HG02973 (cell line): ENCODE measurements at regions not wholly inside any gene's neighbourhood (a gene's known extent, or its start where the extent isn't known, plus 50 kb on each side); places are given as distances from the start of the nearest gene placed in this dataset.

Experiments
- ATAC-seq: cut with Tn5 transposase; IDR thresholded peaks from one replicate; pipeline ENCODE4 v1.9.1; 2021; ENCODE audit warnings: moderate library complexity; ENCODE audit not compliant: unreplicated experiment

DNA sequence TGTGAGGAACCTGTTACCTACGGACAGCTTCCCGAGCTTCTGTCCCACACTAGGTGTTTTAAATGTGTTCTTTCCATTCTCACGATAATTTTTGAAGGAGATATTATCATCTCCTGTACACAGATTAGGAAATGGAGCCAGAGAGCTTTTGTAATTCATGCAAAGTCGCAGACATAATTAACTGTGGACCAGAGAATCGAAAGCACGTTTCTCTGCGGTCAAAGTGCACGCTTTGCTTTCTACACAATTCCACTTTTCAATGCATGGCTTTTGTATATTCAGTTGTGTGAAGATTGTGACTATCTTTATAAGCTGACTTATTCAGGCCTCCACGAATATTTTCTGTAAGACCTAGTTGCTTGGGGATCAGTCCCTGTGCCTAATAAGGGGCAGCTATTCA is 81.7 kb upstream of the SLC10A2 start:
- ATAC-seq: no peak

- ATAC-seq: no peak
These were observed 79.2 kb upstream of the SLC10A2 start for GRCh38 chr13:103145442-103145841.

DNA sequence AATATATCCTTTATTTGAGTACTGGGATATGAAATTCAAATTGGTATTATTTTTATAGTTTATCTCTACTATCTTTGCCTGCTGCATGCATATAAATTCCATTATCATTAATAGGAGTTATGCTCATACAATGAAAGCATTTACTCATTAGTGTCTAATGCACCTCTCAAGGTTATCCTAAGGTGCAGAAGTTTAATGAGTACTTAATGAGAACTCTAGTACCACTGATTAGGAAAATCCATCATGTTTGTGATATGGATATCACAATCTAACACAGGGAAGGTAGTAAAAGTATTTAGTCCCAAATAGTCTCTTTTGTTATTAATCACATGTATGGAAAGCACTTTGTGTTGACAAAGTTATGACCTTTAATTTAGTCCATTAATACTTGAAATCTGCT is 77.2 kb upstream of the SLC10A2 start:
- no peak for ATAC-seq

GRCh38 chr13:103142151-103142550 is 75.9 kb upstream of the SLC10A2 start:
- ATAC-seq: no peak

- ATAC-seq: peak; percentile 89
These were observed 73.9 kb upstream of the SLC10A2 start for GRCh38 chr13:103140001-103140671.

GRCh38 chr13:103134271-103134670 is 68.1 kb upstream of the SLC10A2 start:
- peak; percentile 37 for ATAC-seq

GRCh38 chr13:103133556-103133955 is 67.3 kb upstream of the SLC10A2 start:
- ATAC-seq: no peak

GRCh38 chr13:103130681-103131210 is 64.5 kb upstream of the SLC10A2 start:
- peak; percentile 70 for ATAC-seq

- ATAC-seq: no peak
These were observed 63.9 kb upstream of the SLC10A2 start for GRCh38 chr13:103130146-103130545.
